ENCODE measurements at regions not wholly inside any gene's neighbourhood (a gene's known extent, or its start where the extent isn't known, plus 50 kb on each side); places are given as distances from the start of the nearest gene placed in this dataset.

DNA sequence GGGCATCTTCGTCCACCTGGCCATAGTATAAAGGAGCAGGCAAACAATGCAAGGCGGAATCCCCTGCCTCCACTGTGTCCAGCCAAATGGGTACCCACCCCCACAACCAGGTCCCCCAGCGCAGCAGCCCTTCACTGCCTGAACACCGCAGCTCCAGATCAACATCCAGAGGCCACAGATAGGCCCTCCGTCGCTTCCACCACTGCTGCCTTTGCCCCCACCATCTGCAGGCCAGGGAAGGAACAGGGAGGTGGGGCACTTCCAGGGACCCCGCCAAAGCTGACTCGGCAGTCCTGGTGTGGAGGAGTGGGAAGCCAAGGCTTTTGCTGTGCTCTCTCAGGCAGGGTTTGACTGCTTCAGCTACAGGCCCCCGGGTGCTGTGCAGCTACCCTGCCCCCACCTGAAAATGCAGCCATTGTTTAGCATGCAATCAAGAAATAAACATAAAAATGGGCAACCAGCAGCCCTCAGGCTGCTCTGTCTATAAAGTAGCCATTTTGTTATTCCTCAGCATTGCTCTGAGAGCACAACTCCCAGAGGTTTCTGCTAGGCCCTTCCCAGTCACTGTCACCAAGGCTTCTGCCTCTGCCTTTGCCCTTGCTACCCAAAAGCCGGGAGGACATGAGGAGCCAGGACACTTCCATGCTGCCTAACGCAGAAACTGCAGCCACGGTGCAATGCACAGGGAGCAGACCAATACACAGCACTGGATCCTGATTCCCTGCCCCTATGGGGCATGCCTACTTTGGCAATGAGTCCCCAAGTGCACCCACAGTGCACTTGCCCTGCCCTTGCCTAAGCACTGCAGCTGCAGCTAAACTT lies 733.2 kb upstream of the KLHL1 start:
- no peak overlapping the region for H3K4me2 ChIP-seq (ENCODE audit: insufficient read depth, low read length)
- no peaks in the 10 kb centered on the region for H3K79me2 ChIP-seq (ENCODE audit: control insufficient read depth, insufficient read depth, low read length)
- no peak overlapping the region for H3K27ac ChIP-seq (ENCODE audit: insufficient read depth, low read depth, low read length)
- H3K4me3 ChIP-seq (replicated peaks in 1 of 3; ENCODE audit: insufficient read depth in 1 of 3, low read depth in 1 of 3, low read length in 3 of 3), result no peak overlapping the region
- H3K9ac ChIP-seq (replicated peaks; ENCODE audit: extremely low read depth, insufficient read depth, low read length), result no peak overlapping the region
- POLR2A ChIA-PET, result no interaction called here
- no peaks in the 10 kb centered on the region for H3K9me3 ChIP-seq (replicated peaks; ENCODE audit: control insufficient read depth, insufficient read depth, low read length)
- H3K4me1 ChIP-seq (ENCODE audit: control insufficient read depth, extremely low read depth, insufficient read depth, low read length), result no peaks in the 10 kb centered on the region
- FAIRE-seq (no peak), DNase-seq (ENCODE audit: low read depth, low spot score) (no peak)
- CTCF ChIA-PET, result no interaction called here
- TF ChIP-seq POLR2AphosphoS5 (IDR thresholded peaks at IDR 0.05; ENCODE audit: insufficient read depth, low read depth, low read length), result no peak
- no peak for TF ChIP-seq MYC (IDR thresholded peaks at IDR 0.05; ENCODE audit: low read depth, low read length)
- TF ChIP-seq, protein P1, sequence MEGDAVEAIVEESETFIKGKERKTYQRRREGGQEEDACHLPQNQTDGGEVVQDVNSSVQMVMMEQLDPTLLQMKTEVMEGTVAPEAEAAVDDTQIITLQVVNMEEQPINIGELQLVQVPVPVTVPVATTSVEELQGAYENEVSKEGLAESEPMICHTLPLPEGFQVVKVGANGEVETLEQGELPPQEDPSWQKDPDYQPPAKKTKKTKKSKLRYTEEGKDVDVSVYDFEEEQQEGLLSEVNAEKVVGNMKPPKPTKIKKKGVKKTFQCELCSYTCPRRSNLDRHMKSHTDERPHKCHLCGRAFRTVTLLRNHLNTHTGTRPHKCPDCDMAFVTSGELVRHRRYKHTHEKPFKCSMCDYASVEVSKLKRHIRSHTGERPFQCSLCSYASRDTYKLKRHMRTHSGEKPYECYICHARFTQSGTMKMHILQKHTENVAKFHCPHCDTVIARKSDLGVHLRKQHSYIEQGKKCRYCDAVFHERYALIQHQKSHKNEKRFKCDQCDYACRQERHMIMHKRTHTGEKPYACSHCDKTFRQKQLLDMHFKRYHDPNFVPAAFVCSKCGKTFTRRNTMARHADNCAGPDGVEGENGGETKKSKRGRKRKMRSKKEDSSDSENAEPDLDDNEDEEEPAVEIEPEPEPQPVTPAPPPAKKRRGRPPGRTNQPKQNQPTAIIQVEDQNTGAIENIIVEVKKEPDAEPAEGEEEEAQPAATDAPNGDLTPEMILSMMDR (IDR thresholded peaks at IDR 0.05; ENCODE audit: extremely low read depth in 1 of 2, insufficient read depth in 1 of 2, low read depth in 1 of 2, low read length in 2 of 2), result no peak
- no peak for TF ChIP-seq JUN (IDR thresholded peaks at IDR 0.05; ENCODE audit: borderline replicate concordance, insufficient read depth, insufficient read length, low read depth)
- TF ChIP-seq MAX (IDR thresholded peaks at IDR 0.05; ENCODE audit: insufficient read depth, insufficient read length), result no peak
- no peak for TF ChIP-seq EZH2 (IDR thresholded peaks at IDR 0.05; ENCODE audit: borderline replicate concordance, low read depth, low read length, severe bottlenecking)
- TF ChIP-seq GATA2 (IDR thresholded peaks at IDR 0.05; ENCODE audit: insufficient read depth, insufficient read length, low read depth, low read length), result no peak
- no peak for TF ChIP-seq FOS (IDR thresholded peaks at IDR 0.05; ENCODE audit: borderline replicate concordance, insufficient read depth, low read length)
- no peak for TF ChIP-seq POLR2A (IDR thresholded peaks at IDR 0.05; ENCODE audit: low read depth, low read length)
- dilution Hi-C loops (cut with MboI; ENCODE audit: extremely low pct_ligation_motif_present, low sequenced_read_pairs), result no loop called here
- H3K27me3 ChIP-seq (ENCODE audit: control insufficient read depth in 2 of 2, insufficient read depth in 2 of 2, low read length in 2 of 2), result no peaks in the 10 kb centered on the region
- H3K9me1 ChIP-seq (replicated peaks; ENCODE audit: control insufficient read depth, extremely low read depth, insufficient read depth, low read length), result no peaks in the 10 kb centered on the region
- no peaks in the 10 kb centered on the region for H4K20me1 ChIP-seq (replicated peaks; ENCODE audit: control insufficient read depth, extremely low read depth, insufficient read depth, low read length)
- no peak overlapping the region for H2AFZ ChIP-seq (ENCODE audit: low read depth, low read length)
- intact Hi-C loops (cut with micrococcal nuclease), result no loop called here
- H3K36me3 ChIP-seq (ENCODE audit: control insufficient read depth in 2 of 2, extremely low read depth in 1 of 2, insufficient read depth in 2 of 2, low read length in 2 of 2), result no peaks in the 10 kb centered on the region
- no TSS peak for BruUV-seq (replicated peaks)
